Uterus (tissue), 3 donors: ENCODE measurements at regions not wholly inside any gene's neighbourhood (a gene's known extent, or its start where the extent isn't known, plus 50 kb on each side); places are given as distances from the start of the nearest gene placed in this dataset.

Source experiments
- DNase-seq, 2 donors: peaks; one replicate each; pipeline ENCODE4 v3.0.0-alpha.2; 2019 to 2020
- H3K27ac ChIP-seq, 2 donors: fragments of 200-600 bp; sonication (generic); 1 replicate in 1 of 2; 2 replicates in 1 of 2; pipeline ENCODE4 v1.5.1; 2016 to 2018
- H3K27me3 ChIP-seq, 2 donors: fragments of 200-600 bp; sonication (generic); one replicate each; pipeline ENCODE4 v1.5.1; 2018 to 2019; ENCODE audit warnings: control low read depth in 1 of 2
- H3K36me3 ChIP-seq, 2 donors: fragments of 200-600 bp; sonication (generic); one replicate each; pipeline ENCODE4 v1.5.1; 2019; ENCODE audit warnings: control low read depth in 1 of 2
- H3K4me1 ChIP-seq, 2 donors: fragments of 200-600 bp; sonication (generic); one replicate each; pipeline ENCODE4 v1.5.1; 2018 to 2019; ENCODE audit warnings: control low read depth in 1 of 2
- H3K4me3 ChIP-seq, 2 donors: fragments of 200-600 bp; sonication (generic); 1 replicate in 1 of 2; 2 replicates in 1 of 2; pipeline ENCODE4 v1.5.1; 2018 to 2019; ENCODE audit warnings: mild to moderate bottlenecking in 1 of 2
- H3K9me3 ChIP-seq, 2 donors: fragments of 200-600 bp; sonication (generic); one replicate each; pipeline ENCODE4 v1.5.1; 2019; ENCODE audit warnings: control low read depth in 1 of 2
- CTCF ChIP-seq, 4 experiments: fragments of 200-600 bp in 2 of 4; fragments of 450-650 bp in 2 of 4; sonication (generic) in 2 of 4; IDR thresholded peaks; one replicate each; pipeline ENCODE4 v1.5.1; 2016 to 2019; ENCODE audit warnings: antibody characterized with exemption in 4 of 4, mild to moderate bottlenecking in 2 of 4, moderate library complexity in 1 of 4
- POLR2A ChIP-seq, 2 donors: fragments of 450-650 bp; IDR thresholded peaks; one replicate each; pipeline ENCODE4 v1.6.1; 2016; ENCODE audit warnings: antibody characterized with exemption in 2 of 2, mild to moderate bottlenecking in 1 of 2, moderate library complexity in 1 of 2
- intact Hi-C: fragments of 100-400 bp; cut with DNase I; formaldehyde crosslinking; loops from one replicate; pipeline ENCODE4 v1.15.1; 2023; ENCODE audit warnings: low total_unique reads
- donor health status: DM: yes; HTN: yes; CAD: no.

GRCh38 chr10:78856421-78856820 lies 212.3 kb upstream of the ZMIZ1 start:
- no peaks in the 10 kb centered on the region for H3K9me3 ChIP-seq
- H3K36me3 ChIP-seq: no peaks in the 10 kb centered on the region
- no peak overlapping the region for H3K4me3 ChIP-seq
- H3K4me1 ChIP-seq: no peaks in the 10 kb centered on the region
- TF ChIP-seq CTCF (IDR thresholded peaks at IDR 0.05): no peak
- TF ChIP-seq POLR2A (IDR thresholded peaks at IDR 0.05): no peak
- H3K27ac ChIP-seq: no peak overlapping the region
- H3K27me3 ChIP-seq: no peaks in the 10 kb centered on the region
- DNase-seq: no peak
- intact Hi-C loops: no loop called here

- Histone ChIP-seq H3K27ac (no peak overlapping the region), H3K27me3 (no peaks in the 10 kb centered on the region), H3K4me1 (no peaks in the 10 kb centered on the region), H3K4me3 (no peak overlapping the region), H3K9me3 (no peaks in the 10 kb centered on the region), H3K36me3 (no peaks in the 10 kb centered on the region)
- intact Hi-C loops: no loop called here
- DNase-seq: no peak
- TF ChIP-seq POLR2A (IDR thresholded peaks at IDR 0.05) (no peak), CTCF (IDR thresholded peaks at IDR 0.05) (no peak)
Observed at GRCh38 chr10:78857193-78857592, 211.6 kb upstream of the ZMIZ1 start.

- Histone ChIP-seq H3K27me3 (no peaks in the 10 kb centered on the region), H3K36me3 (no peaks in the 10 kb centered on the region), H3K27ac (no peak overlapping the region), H3K4me3 (no peak overlapping the region), H3K4me1 (no peaks in the 10 kb centered on the region), H3K9me3 (no peaks in the 10 kb centered on the region)
- DNase-seq: no peak
- intact Hi-C loops: no loop called here
- TF ChIP-seq CTCF (IDR thresholded peaks at IDR 0.05): no peak
- no peak for TF ChIP-seq POLR2A (IDR thresholded peaks at IDR 0.05)
Observed at GRCh38 chr10:78859266-78859665, 209.5 kb upstream of the ZMIZ1 start.

GRCh38 chr10:78859769-78860168 lies 209.0 kb upstream of the ZMIZ1 start:
- TF ChIP-seq CTCF (IDR thresholded peaks at IDR 0.05) (no peak), POLR2A (IDR thresholded peaks at IDR 0.05) (no peak)
- intact Hi-C loops: no loop called here
- Histone ChIP-seq H3K27me3 (no peaks in the 10 kb centered on the region), H3K9me3 (no peaks in the 10 kb centered on the region), H3K36me3 (no peaks in the 10 kb centered on the region), H3K27ac (no peak overlapping the region), H3K4me1 (no peaks in the 10 kb centered on the region), H3K4me3 (no peak overlapping the region)
- DNase-seq: no peak

GRCh38 chr10:78860260-78860914 lies 208.4 kb upstream of the ZMIZ1 start:
- TF ChIP-seq POLR2A (IDR thresholded peaks at IDR 0.05): no peak
- TF ChIP-seq CTCF (IDR thresholded peaks at IDR 0.05): no peak
- H3K27ac ChIP-seq: no peak overlapping the region
- no peaks in the 10 kb centered on the region for H3K36me3 ChIP-seq
- H3K4me1 ChIP-seq: no peaks in the 10 kb centered on the region
- H3K9me3 ChIP-seq: no peaks in the 10 kb centered on the region
- intact Hi-C loops: no loop called here
- H3K27me3 ChIP-seq: no peaks in the 10 kb centered on the region
- H3K4me3 ChIP-seq: no peak overlapping the region
- no peak for DNase-seq
